Astrocyte of the spinal cord (primary cell): ENCODE measurements at regions not wholly inside any gene's neighbourhood (a gene's known extent, or its start where the extent isn't known, plus 50 kb on each side); places are given as distances from the start of the nearest gene placed in this dataset.

Experiments used
- DNase-seq: peaks from one replicate; pipeline ENCODE4 v3.0.0; 2011; ENCODE audit warnings: low read depth, low spot score
- H3K4me3 ChIP-seq: 2 replicates; pipeline ENCODE4 v1.5.1; 2011; ENCODE audit warnings: low read depth, mild to moderate bottlenecking, low read length, moderate library complexity
- CTCF ChIP-seq: IDR thresholded peaks from 2 replicates; pipeline ENCODE4 v1.5.1; 2012; ENCODE audit warnings: low read depth, mild to moderate bottlenecking, low read length, inconsistent platforms
- in situ Hi-C: cut with HindIII; loops from 2 replicates; pipeline ENCODE4 v1.10.0; 2017; ENCODE audit warnings: low sequenced_read_pairs

DNA sequence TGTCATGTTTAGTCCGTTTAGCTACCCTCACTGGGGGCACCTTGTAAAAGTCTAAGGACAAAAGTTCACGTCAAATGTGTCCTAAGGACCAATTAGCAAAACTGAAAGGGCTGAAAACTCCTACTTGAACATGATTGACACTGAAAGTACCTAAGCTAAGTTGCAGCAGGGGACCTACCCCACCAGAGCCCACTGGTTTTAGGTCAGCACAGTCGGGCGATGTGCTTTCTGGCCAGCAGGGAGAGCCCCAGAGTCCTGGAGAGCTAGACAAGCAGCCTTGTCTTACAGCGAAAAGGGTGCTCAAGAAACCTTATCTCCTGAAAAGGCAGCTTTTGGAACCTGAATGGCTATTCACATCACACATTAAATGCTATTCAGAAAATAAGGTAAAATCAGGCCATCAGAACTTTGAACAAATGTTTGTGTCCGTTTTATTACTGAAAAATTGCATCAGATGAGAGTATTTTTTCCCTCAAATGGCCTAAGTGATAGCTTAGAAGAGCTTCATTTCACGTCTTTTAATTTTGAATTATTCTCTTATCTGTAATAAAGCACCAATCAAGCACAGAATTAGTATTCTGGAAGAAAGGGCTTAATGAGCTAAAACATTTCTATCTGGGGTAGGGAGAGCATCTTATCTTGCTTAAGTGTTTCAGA is 52.2 kb upstream of the MKI67 start:
- no peak for DNase-seq
- in situ Hi-C loops: no loop called here
- H3K4me3 ChIP-seq: no peak overlapping the region
- TF ChIP-seq CTCF: peak; percentile 41

- DNase-seq: no peak
- in situ Hi-C loops: no loop called here
- H3K4me3 ChIP-seq: no peak overlapping the region
- no peak for TF ChIP-seq CTCF
Observed at GRCh38 chr10:128180843-128181242, 54.6 kb upstream of the MKI67 start.

GRCh38 chr10:128185627-128186026 is 59.4 kb upstream of the MKI67 start:
- no peak for DNase-seq
- no peak for TF ChIP-seq CTCF
- no peak overlapping the region for H3K4me3 ChIP-seq
- in situ Hi-C loops: no loop called here

DNA sequence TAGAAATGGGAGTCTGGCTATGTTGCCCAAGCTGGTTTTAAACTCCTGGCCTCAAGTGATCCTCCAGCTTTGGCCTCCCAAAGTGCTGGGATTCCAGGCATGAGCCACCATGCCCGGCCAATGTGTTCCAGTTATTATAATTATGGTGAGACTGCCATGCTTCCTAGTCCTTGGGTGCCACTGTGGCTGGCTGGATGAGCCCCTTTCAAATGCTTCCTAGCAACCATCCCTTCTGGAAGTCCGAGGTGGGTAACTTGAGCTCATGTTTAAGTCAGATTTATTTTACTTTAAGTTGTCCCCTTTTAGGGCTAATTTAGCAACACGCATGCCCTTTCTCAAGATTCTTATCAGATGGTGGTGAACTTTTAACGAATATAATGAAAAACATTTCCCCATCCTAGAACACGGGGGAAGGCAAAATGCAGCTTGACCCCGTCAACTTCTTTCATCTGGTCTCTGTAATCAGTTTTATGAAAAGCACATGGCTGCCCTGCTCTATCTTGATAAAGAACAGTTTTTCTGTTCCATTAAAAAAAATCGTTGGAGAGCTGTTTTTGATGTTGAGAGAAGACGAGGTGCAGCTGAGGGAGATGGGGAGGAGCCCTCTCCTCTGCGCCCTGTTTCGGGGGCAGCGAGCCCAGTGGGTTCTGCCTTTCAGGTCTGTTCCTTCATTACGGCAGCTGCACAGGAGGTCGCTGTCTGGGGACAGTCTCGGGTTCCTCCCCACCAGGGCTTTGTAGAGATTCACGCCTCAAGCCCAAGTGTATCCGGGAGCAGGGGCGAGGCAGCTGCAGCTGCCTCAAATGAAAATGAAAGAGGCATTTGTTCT is 61.0 kb upstream of the MKI67 start:
- H3K4me3 ChIP-seq: no peak overlapping the region
- in situ Hi-C loops: no loop called here
- no peak for DNase-seq
- TF ChIP-seq CTCF: no peak

GRCh38 chr10:128187788-128188185 is 61.6 kb upstream of the MKI67 start:
- in situ Hi-C loops: no loop called here
- no peak for TF ChIP-seq CTCF
- H3K4me3 ChIP-seq: no peak overlapping the region
- no peak for DNase-seq

GRCh38 chr10:128189176-128189575 is 63.0 kb upstream of the MKI67 start:
- TF ChIP-seq CTCF: no peak
- H3K4me3 ChIP-seq: no peak overlapping the region
- no peak for DNase-seq
- in situ Hi-C loops: no loop called here
